ENCODE measurements at regions not wholly inside any gene's neighbourhood (a gene's known extent, or its start where the extent isn't known, plus 50 kb on each side); places are given as distances from the start of the nearest gene placed in this dataset.

GRCh38 chr1:182128502-182128901 lies 67.0 kb upstream of the ZNF648 start:
- TF ChIP-seq POLR2A (IDR thresholded peaks at IDR 0.05; ENCODE audit: low read depth, low read length) (no peak), POLR2AphosphoS5 (IDR thresholded peaks at IDR 0.05; ENCODE audit: low read depth, low read length) (no peak), POU2F2 (IDR thresholded peaks at IDR 0.05; ENCODE audit: low read depth, low read length) (no peak), PAX5 (IDR thresholded peaks at IDR 0.05; ENCODE audit: insufficient read depth, low read length, severe bottlenecking) (no peak), TAF1 (IDR thresholded peaks at IDR 0.05; ENCODE audit: low read depth, low read length) (no peak)
